ENCODE measurements at regions not wholly inside any gene's neighbourhood (a gene's known extent, or its start where the extent isn't known, plus 50 kb on each side); places are given as distances from the start of the nearest gene placed in this dataset.

- no peak for DNase-seq
Measured at GRCh38 chr12:107894589-107894988, 120.1 kb downstream of the ASCL4 start.

DNA sequence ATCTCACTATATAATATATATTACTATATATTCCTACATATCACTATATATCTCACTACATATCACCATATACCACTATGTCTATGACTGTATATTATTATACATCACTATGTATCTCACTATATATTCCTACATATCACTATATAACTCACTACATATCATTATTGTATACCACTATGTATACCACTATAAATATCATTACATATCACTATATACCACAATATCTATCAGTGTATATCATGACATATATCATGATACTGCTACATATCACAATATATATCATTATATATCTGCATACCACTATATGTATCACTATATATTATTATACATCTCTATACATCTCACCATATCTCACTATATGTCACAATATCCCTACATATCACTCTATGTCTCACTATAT lies 121.5 kb downstream of the ASCL4 start:
- no peak for DNase-seq

DNA sequence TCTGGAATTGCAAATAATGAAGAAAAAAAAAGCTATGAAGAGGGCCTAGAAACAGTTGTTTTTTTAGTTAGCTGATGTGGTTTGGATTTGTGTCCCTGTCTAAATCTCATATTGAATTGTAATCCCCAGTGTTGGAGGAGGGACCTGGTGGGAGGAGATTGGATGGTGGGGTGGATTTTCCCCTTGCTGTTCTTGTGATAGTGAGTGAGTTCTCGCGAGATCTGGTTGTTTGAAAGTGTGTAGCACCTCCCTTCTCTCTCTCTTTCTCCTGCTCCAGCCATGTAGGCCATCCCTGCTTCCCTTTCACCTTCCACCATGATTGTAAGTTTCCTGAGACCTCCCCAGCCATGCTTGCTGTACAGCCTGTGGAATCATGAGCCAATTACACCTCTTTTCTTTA lies 126.1 kb downstream of the ASCL4 start:
- no peak for DNase-seq

DNA sequence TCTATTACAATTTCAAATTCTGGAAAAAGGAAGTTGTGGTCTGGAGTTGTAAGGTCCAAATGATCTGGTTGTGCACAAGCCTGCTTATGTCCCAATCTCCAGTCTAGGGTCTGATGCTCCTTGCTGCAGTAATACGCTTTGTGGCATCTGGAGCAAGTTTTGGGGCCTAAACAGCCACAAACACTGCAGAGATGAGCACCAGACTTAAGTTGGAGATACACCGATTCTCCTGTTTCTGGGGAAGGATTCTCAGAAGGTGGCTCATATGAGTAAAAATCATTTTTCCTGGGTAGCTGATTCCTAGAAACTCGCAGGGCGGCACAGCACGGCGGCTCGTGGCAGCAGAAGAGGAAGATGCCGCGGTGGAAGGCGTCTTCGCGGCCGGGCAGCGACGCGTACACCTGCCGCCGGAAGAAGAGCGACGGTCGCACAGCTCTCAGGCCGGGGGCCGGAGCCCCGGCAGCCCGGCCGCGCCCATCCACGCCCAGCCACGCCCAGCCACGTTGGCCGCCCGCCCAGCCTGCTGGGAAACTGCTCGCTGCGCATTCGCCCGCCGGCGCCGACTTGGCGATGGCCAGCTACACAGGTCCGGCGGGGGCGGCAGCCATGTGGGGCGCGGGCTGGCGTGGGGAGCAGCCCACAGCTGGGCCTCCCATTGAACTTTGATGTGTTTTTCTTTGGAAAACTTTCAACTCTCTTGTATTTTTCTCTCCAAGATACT lies 129.0 kb downstream of the ASCL4 start:
- DNase-seq = peak; percentile 77

DNA sequence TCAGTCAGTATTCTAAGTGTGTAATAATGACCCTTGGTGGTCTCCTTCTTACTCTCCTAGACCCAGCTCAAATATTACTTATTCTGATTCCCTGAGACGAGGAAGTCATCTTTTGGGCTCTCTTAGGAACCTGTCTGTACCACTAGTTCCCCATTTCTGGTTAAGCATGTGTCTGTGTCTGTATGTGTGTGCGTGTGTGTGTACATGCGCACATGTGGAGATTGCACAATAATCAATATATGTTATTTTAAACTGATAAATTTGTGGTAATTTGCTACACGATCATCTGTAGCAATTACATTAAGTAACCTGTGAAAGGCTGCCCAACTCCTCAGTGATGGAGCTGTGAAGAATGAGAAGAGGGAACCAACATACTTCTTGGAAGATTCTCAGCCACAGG lies 132.2 kb downstream of the ASCL4 start:
- no peak for DNase-seq

- no peak for DNase-seq
Measured at GRCh38 chr12:107912421-107913004, 138.0 kb downstream of the ASCL4 start.

DNA sequence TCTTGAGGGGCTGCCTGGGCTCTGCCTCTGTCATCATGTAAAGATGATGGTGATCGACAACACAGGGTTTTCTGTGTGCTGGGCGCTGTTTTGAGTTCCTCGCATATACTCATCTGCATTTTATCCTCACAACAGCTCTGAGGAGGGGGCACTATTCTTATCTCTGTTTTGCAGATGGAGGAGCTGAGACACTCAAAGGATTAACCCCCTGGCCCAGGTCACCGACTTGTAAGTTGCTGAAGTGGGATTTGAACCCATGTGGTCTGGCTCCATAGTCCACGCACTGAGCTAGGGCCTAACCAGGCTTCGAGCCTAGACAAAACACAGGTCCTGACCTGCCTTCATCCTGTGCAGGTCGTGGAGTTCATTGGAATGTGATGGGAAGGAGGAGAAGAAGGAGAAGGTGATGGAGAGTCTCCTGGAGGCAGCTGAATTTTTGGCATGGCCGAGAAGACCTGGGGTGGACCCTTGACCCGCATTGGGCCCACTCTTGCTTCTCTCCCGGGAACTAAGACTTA lies 140.0 kb downstream of the ASCL4 start:
- DNase-seq = no peak

DNA sequence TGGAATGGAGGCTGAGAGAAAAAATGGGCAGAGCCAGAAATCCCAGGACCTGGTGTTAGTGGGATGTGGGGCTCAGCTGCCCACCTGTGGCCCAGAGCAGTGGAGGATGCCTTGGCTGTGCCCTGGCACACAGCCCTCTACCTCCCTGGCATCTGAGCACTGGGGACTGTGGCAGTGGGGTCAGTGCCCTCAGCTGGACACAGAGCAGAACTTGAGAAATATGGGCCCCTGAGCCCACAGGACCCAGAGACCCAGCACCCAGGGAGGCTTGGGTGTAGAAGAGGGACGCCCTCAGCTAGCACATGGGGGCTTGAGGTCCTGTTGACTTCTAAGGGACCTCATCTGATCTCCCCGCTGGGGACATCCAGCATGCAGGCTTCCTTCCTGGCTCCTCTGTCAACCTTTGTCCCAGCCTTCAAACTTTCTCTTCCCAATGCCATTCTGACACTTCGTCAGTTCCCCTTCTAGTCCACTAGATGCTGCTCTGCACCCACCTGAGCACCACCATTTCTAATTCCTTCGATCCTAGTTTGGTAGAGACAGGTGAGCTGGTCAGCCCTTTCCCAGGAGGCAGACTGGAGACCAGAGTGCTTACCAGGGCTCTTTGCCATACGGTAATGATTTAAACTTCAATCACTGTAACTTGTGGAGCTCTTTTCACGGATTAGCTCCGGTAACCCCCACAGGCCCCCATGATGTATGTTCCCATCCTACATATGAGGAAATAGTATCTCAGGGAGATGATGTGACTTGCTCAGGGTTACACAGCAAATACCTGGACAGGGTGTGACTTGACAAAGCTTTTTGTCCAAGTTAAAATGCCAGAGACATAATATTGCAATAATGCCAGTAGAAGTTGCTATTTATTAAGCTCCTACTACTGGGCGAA lies 143.7 kb downstream of the ASCL4 start:
- DNase-seq = peak; percentile 13

DNA sequence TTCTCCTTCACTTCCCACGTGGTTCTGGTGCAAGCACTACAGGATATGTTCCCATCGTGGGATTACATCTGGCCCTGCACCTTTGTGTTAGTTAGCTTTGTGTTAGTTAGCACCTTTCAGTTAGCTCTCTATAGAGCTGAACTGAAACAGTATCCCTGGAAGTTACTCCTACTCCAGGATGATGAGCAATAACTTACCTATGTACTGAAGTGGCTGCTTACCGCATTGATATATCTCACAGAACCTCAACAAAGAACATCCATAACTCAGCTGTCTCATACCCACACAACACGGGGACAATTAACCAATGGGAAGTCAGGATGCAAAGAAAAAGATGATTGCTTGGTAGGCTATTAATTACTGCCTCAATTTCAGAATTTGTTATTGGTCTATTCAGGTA lies 146.6 kb downstream of the ASCL4 start:
- DNase-seq = no peak

DNA sequence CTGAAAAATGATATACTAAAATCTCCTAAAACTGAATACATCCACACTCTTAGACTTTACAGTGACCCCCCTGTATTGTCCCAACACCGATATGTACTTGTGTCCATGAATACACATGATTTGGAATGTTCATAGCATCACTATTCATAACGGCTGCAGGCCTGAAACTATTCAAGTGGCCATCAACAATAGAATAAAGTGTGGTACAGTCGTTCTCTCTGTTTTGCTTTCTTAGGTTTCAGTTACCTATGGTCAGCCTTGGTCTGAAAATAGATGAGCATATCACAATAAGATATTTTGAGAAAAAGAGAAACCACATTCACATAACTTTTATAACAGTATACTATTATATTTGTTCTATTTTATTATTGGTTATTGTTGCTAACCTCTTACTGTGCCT lies 150.6 kb downstream of the ASCL4 start:
- no peak for DNase-seq

DNA sequence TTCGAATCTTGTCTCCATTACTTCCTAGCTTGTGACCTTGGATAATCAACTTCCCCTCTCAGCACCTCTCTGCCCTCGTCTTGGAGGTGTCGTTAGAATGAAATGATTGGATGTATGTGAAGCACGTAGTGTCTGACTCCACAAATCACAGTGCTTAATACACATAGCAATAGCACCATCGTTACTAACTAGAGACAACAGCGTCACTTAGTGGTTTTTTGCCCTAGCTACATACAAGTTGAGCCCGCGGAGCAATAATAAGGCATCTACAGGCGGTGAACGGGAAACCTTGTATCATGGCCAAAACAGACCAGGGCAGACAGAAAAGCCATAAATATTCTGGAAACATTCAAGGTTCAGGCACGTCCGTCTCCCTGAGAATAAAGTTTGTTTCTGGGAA lies 154.9 kb downstream of the ASCL4 start:
- peak; percentile 6 for DNase-seq

DNA sequence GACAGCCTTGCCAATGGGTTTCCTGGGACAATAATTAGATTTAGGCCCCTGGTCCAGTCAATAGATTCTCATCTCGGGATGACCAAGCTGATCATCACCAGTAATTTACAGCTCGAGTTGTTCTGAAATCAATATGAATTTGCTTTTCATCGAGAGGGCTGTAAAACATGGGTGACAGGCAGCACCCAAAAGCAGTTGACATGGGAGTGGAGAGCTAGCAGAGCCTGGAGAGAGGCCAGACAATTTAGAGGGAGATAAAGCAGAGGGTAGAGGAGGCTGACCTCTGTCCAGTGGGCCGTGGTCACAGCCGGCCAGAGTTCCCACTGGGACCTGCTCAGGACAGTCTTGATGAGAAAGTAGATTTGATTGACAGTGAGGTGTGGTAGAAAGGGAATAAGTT lies 157.3 kb downstream of the ASCL4 start:
- DNase-seq = no peak

DNA sequence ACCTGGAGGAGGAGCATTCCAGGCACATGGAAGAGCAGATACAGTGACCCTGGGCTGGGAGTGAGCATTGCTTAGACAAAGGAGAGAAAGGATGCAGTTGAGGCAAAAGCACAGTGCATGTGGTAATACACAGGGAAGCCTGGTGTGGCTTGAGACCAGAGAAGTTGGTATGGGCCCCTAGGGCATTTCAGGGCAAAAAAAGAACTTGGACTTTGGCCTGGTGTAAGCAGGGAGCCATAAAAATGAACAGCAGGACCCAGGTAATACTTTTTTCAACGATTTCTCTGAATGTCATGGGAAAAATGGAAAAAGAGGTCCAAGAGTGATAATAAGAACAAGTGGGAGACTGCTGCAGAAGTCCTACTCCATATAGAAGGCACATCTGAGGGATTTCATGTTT lies 163.9 kb downstream of the ASCL4 start:
- DNase-seq = no peak

DNA sequence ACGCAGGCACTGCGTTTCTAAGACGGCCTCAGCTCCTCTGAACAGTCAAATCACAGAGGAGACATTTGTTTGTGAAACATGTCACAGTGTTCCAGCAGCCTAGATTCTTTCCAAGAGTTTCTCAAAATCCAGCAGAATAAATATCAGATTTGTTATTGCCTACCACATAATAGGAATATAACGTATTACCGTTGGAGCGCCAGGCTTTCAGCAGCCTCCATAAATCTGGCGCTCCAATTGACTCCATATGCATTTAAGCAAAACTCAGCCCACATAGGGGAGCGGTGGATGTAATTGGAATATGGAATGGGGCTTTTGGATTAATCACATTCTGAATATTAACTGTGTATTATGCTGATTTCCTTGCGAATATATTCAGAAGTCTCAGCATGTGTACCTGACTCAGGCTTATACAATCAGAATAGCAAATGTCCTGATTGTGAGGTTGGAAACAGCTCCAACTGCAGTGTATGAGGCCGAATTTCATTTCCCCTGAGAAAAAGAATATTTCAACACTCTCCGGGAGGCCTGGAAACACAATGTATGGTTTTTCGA lies 174.0 kb downstream of the ASCL4 start:
- DNase-seq = no peak

DNA sequence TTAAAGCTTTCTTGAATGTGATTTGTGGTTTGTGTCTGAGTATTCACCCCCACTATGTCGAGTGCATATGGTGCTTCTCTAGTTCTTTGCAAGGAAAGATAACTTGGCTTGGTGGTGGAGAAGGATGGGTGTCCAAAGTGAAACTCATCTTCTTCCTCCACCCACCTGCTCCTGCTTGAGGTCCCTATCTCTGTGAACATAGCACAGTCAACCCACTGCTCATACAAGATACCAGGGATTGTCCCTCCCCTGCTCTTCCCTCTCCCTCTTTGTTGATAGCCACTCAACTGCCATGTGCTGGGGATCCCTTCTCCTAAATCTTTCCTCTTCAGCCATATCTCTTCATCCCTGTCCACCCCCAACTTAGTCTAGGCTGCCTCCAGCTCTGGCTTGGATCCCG lies 176.5 kb downstream of the ASCL4 start:
- no peak for DNase-seq

DNA sequence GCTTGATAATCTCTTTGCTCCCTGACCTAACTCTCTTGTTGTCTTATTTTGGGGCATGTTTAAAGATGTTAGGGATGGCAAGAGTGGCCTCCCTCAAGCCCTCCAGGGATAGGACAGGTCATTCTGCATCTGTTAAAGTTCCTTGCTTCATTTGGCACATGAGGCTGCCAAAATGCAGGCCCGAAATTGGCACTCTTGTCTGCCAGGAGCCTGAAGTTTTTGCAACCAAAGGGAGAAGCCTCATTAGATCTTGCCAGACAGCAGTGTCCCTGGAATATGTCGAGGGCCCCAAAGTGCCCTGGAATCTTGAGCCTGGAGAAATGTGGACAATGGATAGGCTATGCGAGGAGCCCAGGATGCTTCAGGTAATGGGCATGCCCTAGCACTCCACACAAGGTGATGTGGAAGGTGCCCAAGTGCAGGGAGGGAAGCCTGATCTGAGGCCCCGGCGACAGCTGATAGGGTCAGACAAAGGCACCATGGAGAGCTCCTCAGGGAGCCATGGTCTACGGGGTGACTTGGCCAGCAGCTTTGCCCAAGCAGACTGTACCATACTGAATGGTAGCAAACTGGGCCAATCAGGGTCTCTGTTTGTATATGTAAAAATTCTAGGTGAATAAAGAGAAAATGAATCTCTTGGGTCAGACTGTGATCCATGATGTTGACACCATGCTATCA lies 173.0 kb upstream of the WSCD2 start:
- DNase-seq = no peak

DNA sequence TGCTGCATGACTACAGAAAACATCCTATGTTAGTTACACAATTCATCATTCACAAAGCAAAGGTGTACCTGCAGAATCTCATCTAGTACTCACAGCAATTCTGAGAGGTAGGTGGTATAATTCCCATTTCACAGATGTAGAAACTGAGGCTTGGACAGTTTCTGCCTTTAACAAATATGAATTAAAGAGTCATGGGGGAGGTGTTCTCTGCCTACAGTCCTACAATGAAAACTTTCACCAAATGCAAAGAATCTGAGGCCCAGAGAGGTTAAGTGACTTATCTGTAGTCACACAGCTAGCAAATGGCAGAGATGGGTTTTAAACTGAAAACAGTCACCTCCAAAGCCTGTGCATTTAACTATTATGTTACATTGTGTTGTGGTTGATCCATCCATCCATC lies 171.6 kb upstream of the WSCD2 start:
- no peak for DNase-seq

DNA sequence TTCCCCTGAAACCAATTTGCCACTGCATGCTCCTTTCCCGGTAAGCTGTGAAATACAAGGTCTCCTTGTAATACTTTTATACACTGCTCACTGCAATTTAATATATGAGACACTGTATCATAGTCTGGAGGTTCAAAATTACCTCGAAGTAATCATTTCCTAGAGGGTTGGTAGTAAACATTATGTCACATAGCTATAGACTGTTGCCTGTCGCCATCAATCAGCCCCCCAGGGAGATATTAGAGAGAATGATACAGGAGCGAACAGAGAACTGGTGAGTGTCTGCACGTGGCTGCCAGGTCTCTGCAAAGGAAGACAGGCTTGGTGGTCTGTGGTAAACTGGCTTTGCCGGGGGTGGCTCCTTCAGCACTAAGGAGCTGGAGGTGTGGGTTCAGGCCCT lies 165.5 kb upstream of the WSCD2 start:
- DNase-seq = no peak

DNA sequence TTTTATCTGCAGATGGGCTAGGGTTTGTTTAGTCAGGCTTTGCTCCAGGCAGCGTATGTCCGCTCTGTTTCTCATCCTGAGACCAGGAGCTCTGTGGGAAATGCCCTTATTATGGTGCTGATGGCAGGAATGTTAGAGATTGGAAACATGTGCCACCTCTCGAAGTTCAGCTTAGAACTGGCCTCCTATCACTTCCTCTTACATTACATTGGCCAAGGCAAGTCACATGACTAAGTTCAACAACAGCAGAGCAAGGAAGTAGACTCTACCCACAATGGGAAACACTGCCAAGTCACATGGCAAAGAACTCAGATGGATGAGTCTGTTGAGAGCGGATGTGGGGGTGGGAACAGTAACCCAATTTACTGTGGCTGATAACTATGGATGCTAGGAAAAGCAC lies 161.9 kb upstream of the WSCD2 start:
- DNase-seq = no peak

DNA sequence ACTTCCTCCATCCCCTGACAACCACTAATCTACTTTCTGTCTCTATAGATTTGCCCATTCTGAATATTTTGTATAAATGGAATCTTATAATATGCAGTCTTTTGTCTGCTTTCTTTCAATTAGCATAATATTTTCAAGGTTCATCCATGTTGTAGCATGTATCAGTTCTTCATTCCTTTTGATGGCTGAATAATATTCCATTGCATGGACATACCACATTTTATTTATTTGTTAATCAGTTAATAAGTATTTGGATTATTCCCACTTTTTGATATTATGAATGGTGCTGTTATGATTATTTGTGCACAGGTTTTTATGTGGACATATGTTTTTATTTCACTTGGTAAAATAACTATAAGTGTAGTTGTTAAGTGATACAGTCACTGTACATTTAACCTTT lies 155.1 kb upstream of the WSCD2 start:
- DNase-seq = no peak

- no peak for DNase-seq
Measured at GRCh38 chr12:107976331-107976730, 152.8 kb upstream of the WSCD2 start.

DNA sequence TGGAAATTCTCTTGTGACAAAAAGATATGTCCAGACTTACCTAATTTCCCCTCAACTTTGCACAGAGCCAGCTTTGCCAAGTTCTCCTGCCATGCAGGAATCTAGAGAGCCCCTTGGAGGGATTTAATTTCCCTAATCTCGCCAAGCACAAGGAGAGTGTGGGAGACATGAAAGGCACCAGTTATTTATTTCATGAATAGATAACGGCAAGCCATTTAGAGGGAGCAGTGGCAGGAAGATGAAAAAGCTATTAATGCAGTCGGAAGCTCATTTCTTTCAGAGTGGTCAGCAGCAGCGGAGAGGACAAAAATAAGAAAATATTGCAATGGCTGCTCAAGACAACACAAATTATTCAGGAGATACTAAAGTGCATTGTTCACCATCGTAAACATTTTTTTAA lies 150.9 kb upstream of the WSCD2 start:
- no peak for DNase-seq

GRCh38 chr12:107978641-107979040 lies 150.4 kb upstream of the WSCD2 start:
- DNase-seq = no peak
